SJCRH30 (cell line): ENCODE measurements at regions not wholly inside any gene's neighbourhood (a gene's known extent, or its start where the extent isn't known, plus 50 kb on each side); places are given as distances from the start of the nearest gene placed in this dataset.
"Not testable (repeated sequence)": the region's sequence is repeated elsewhere in the genome, so short reads cannot be mapped to it uniquely, and the experiment has no call there.

Source experiments
- DNase-seq, 2 experiments: peaks; one replicate each; pipeline ENCODE4 v3.0.0-alpha.2; 2015 to 2020
- H3K27ac ChIP-seq: fragments of 250-450 bp; sonication (Bioruptor Pico); 2 replicates; pipeline ENCODE4 v1.5.1; 2020; ENCODE audit warnings: mild to moderate bottlenecking, moderate library complexity
- H3K27me3 ChIP-seq: fragments of 250-450 bp; sonication (Bioruptor Pico); 2 replicates; pipeline ENCODE4 v1.5.1; 2020; ENCODE audit warnings: mild to moderate bottlenecking, moderate library complexity
- H3K36me3 ChIP-seq: fragments of 250-450 bp; sonication (Bioruptor Pico); 2 replicates; pipeline ENCODE4 v1.5.1; 2020; ENCODE audit warnings: mild to moderate bottlenecking, moderate library complexity
- H3K4me1 ChIP-seq: fragments of 250-450 bp; sonication (Bioruptor Pico); 2 replicates; pipeline ENCODE4 v1.5.1; 2020; ENCODE audit warnings: mild to moderate bottlenecking, moderate library complexity
- H3K4me3 ChIP-seq: fragments of 250-450 bp; sonication (Bioruptor Pico); 2 replicates; pipeline ENCODE4 v1.5.1; 2020; ENCODE audit warnings: mild to moderate bottlenecking, moderate library complexity
- H3K9me3 ChIP-seq: fragments of 250-450 bp; sonication (Bioruptor Pico); replicated peaks from 2 replicates; pipeline ENCODE4 v1.5.1; 2020; ENCODE audit warnings: mild to moderate bottlenecking, moderate library complexity

DNA sequence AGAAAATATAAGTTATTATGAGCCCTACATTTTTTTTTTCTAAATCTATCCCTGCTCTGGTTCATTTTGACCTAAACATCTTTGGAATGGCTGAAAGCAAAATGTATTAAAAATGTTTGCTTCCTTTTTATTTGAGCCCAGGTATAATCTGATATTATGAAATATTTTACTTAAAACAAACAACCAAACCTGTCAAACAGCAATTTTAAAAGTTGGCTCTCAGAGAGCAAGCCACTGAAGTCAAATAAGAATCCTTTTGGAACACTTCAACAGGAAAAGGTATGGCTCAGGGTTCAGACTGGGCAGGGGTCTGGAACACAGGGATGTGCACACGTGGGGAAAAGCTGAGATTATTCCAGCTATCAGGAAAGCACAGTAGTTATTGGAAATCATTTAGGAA, 782.9 kb downstream of the CCSER2 start:
- H3K36me3 ChIP-seq = no peaks in the 10 kb centered on the region
- H3K27me3 ChIP-seq = no peaks in the 10 kb centered on the region
- H3K4me3 ChIP-seq = no peak overlapping the region
- H3K27ac ChIP-seq = no peak overlapping the region
- no peaks in the 10 kb centered on the region for H3K9me3 ChIP-seq
- no peak for DNase-seq
- no peaks in the 10 kb centered on the region for H3K4me1 ChIP-seq

DNA sequence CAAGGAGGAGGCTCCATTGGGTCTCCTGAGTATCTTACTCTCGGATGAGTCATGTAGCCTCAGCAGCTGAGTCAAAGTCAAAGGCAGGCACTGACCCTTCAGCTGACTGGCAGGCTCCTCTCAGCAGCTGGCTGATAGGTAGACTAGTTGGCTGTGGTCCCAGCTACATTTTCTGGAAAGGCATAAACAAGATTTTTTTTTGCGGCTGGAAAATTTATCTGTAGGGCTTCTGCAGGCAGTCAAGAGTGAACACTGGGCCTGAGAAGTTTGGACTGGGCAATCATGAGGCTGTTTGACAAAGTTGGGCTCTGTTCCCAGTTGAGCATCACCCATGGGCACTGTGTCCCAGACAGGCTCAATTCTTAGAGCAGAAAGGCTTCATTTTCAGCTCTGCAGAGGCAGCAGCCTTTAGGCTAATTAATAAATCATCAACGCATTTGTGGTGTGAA, 796.2 kb downstream of the CCSER2 start:
- Histone ChIP-seq H3K27ac (no peak overlapping the region), H3K4me1 (no peaks in the 10 kb centered on the region), H3K4me3 (no peak overlapping the region), H3K9me3 (no peaks in the 10 kb centered on the region), H3K36me3 (no peaks in the 10 kb centered on the region), H3K27me3 (no peaks in the 10 kb centered on the region)
- DNase-seq = peak in 1 of 2 experiments; percentile 8

DNA sequence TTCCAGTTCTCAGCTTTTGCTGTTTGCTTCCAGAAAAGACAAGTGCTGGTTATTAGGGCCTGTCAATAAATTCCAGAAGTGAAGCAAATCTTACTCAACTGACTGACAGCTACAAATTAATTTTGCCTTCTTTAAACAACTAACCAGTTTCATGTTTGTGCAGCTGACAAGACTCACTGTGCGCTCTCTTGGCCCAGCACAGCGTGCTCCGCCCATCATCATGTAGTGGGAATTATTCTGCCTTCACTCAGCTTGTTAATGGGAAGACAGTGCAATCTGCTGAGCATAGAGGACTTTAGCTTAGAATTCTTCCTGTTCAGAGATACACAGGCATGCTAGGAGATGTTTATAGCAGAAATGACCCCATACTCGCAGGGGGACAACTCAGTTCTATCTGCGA, 808.9 kb downstream of the CCSER2 start:
- Histone ChIP-seq H3K27me3 (no peaks in the 10 kb centered on the region), H3K36me3 (no peaks in the 10 kb centered on the region)
- no peak for DNase-seq

DNA sequence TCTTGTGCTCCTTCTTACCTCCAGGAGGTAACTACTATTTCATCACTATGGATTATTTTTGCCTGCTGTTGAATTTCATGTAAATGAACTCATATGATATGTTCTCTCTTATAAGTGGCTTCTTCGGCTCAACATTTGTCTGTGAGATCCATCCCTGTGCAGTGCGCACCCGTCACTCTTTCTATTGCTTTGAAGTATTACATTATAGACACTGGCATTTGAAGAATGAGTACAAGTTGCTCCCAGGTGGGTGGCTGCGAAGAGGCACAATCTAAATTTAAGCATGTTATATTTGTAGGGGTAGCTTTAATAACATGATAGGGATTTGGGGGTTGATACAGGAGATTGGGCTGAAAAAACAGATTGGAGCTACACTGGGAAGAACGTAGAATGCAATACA, 809.7 kb downstream of the CCSER2 start:
- H3K4me1 ChIP-seq = no peaks in the 10 kb centered on the region
- H3K9me3 ChIP-seq = no peaks in the 10 kb centered on the region
- DNase-seq = no peak
- no peak overlapping the region for H3K4me3 ChIP-seq
- H3K27me3 ChIP-seq = no peaks in the 10 kb centered on the region
- no peak overlapping the region for H3K27ac ChIP-seq
- no peaks in the 10 kb centered on the region for H3K36me3 ChIP-seq

More for the DNA sequence above, 808.9 kb downstream of the CCSER2 start:
- H3K4me3 ChIP-seq = no peak overlapping the region
- H3K27ac ChIP-seq = no peak overlapping the region
- no peaks in the 10 kb centered on the region for H3K4me1 ChIP-seq
- H3K9me3 ChIP-seq = no peaks in the 10 kb centered on the region

DNA sequence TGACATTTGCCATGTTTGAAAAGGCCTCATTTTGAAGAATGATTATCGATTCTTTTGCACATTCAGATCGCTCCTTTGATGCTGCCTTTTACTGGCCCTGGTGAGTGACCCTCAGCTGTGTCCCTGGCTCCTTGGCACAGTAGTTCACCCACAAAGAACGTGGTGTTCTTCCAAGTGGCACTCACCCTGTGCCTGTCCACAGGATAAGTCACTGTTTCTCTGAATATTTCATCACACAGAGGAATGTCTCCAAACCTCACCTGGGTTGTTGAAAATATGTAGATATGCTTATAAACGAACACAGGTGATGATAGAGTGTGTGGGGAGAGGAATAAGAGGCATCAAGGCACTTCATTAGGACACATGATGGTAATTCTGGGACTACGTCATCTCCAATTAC, 810.7 kb downstream of the CCSER2 start:
- DNase-seq = no peak
- Histone ChIP-seq H3K9me3 (no peaks in the 10 kb centered on the region), H3K27ac (no peak overlapping the region), H3K36me3 (no peaks in the 10 kb centered on the region), H3K27me3 (no peaks in the 10 kb centered on the region), H3K4me1 (no peaks in the 10 kb centered on the region), H3K4me3 (no peak overlapping the region)

DNA sequence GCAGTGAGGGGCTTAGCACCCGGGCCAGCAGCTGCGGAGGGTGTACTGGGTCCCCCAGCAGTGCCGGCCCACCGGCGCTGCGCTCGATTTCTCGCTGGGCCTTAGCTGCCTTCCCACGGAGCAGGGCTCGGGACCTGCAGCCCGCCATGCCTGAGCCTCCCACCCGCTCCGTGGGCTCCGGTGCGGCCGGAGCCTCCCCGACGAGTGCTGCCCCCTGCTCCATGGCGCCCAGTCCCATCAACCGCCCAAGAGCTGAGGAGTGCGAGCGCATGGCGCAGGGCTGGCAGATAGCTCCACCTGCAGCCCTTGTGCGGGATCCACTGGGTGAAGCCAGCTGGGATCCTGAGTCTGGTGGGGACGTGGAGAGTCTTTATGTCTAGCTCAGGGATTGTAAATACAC, 813.1 kb downstream of the CCSER2 start:
- DNase-seq, H3K9me3 ChIP-seq, H3K4me3 ChIP-seq, H3K27me3 ChIP-seq, H3K36me3 ChIP-seq, H3K4me1 ChIP-seq, H3K27ac ChIP-seq: not testable (repeated sequence)

DNA sequence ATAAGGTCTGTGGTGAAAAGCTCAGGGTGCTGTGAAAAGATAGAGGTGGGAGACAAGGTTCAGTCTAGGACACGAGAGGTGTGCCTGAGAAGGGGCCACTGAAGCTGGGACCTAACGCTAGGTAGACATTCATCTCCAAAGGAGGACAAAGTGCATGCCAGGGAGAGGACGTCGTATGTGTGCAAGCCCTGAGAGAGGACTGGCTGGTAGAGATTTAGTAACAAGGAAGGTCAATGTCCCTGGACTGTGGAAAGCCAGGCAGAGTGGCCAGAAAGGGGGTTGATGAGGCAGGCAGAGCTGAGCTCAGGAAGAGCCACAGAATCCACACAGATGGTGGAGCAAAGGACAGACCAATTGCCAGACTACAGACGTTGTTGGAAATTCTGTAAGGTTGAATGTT, 817.6 kb downstream of the CCSER2 start:
- Histone ChIP-seq H3K27ac (no peak overlapping the region), H3K4me1 (no peaks in the 10 kb centered on the region), H3K4me3 (no peak overlapping the region), H3K27me3 (no peaks in the 10 kb centered on the region), H3K9me3 (no peaks in the 10 kb centered on the region), H3K36me3 (no peaks in the 10 kb centered on the region)
- no peak for DNase-seq

DNA sequence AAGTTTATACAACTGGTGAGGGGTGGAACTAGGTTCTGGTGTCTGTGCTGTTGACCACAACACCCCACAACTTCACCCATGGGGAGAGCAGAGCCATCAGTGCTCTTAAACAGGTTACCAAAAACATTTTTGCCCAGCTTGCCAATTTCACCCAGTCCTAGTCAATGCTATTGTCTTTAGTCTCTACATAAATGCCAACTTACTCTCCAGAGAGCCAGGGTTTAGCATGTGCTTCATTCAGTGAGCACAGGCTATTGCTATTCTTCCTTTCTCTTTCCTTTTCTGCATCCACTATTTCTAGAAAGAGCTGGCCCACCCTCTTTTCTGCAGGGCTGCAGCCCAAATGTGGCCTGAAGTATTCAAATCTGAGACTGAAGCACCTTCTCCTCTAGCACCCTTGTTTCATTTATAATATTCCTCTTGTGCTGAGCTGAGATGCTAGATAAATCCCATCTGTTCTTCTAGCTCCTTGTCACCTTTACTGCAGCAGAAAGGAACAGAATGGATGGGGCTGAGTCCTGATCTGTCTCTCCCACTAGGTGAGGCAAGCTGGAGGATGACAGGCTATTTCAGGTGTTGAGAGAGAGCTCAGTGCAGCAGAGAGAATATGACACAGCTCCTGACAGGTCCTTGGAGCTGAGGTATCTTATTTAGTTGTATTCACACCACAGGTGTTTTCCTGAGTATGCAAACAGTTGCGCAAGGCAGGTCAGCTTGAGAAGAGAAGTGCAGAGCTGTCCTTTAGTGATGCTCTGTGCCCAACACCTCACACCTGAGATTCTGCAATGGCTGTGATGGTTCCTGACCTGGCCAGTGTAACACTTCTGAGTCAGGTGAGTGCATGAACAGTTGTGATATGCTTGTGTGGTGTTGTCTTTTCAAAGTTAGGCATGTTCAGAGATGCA, 819.2 kb downstream of the CCSER2 start:
- Histone ChIP-seq H3K4me3 (no peak overlapping the region), H3K27me3 (no peaks in the 10 kb centered on the region), H3K9me3 (no peaks in the 10 kb centered on the region), H3K36me3 (no peaks in the 10 kb centered on the region), H3K27ac (no peak overlapping the region), H3K4me1 (no peaks in the 10 kb centered on the region)
- no peak for DNase-seq

DNA sequence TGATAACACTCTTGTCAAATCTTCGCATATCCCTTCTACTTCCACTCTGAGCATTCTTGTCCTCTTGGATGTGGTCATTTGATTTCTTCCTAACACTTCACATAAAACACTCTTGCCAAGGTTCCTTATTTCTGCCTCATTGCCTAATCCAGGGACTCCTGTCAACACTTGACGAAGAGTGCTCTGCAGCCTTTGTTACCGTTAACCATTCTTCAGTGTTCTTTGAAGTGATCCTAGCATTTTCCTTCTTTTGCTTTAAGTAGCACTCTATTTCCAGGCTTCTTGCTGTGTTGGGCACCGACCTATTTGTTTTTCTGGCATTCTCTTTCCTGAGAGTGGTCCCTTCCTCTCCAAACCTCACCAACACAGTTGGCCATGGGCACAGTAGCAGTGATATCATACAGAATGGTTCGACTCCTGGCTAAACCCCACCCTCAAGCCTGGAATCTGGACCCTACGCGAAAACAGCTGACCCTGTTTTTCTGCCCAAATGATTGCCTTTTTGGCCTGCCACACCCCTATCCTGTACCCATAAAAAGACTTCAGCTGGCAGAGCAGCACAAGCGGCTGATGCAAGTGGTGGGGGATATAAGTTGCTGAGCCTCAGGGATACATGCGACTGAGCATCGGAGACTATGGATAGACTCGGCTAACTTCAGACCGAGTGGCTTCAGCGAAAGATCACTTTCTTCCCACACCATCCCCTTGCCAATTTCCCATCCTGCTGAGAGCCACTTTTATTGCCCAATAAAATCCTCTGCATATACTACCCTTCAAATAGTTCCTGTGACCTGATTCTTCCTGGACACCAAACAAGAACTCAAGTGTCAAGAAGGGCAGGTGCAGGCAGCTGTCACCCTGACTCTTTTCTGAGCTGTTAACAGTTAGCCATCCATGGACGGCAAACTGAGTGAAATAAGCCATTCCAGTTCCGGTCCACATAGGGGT, 820.6 kb downstream of the CCSER2 start:
- no peaks in the 10 kb centered on the region for H3K4me1 ChIP-seq
- H3K27ac ChIP-seq = no peak overlapping the region
- no peaks in the 10 kb centered on the region for H3K9me3 ChIP-seq
- no peak for DNase-seq
- H3K27me3 ChIP-seq = no peaks in the 10 kb centered on the region
- H3K36me3 ChIP-seq = no peaks in the 10 kb centered on the region
- no peak overlapping the region for H3K4me3 ChIP-seq

DNA sequence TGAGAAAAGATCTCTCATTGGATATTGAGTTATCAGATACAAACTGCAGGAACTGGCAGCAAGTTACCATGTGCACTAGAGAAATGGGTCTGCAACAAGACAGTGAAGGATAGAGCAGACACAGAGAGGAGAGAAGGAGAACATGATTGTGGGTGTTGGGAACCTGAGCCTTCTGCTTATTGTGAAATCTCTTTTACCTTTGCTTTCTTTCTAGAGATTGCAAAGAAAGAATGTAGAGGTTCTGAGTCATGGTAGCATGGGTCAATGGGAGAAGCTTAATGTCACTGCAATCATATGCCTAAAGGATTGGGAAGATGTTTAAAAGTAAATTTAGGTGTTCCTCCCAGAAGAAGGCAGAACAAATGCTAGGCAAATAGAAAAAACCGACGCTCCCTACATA, 821.4 kb downstream of the CCSER2 start:
- Histone ChIP-seq H3K36me3 (no peaks in the 10 kb centered on the region), H3K27me3 (no peaks in the 10 kb centered on the region), H3K4me1 (no peaks in the 10 kb centered on the region), H3K27ac (no peak overlapping the region), H3K9me3 (no peaks in the 10 kb centered on the region), H3K4me3 (no peak overlapping the region)
- no peak for DNase-seq

DNA sequence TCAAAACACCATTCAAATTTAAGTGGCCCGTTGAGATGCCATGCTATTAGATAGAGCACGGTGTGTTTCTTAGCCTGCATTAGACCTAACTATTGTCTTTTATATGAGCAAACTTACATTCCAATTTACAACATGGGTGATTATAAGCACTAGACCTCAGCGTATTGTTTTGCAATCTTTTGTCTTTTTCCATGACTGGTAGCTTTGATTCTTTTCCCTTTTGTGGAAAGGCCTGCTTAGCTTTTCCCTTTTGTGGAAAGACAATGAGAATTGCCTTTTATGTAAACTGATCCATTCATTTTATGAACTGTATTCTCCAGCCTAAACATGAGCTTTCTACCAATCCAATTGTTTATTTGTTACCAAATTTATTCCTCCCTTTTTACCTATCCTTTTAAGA, 823.1 kb downstream of the CCSER2 start:
- DNase-seq = no peak
- Histone ChIP-seq H3K4me1 (no peaks in the 10 kb centered on the region), H3K27me3 (no peaks in the 10 kb centered on the region), H3K27ac (no peak overlapping the region), H3K36me3 (no peaks in the 10 kb centered on the region), H3K9me3 (no peaks in the 10 kb centered on the region), H3K4me3 (no peak overlapping the region)

DNA sequence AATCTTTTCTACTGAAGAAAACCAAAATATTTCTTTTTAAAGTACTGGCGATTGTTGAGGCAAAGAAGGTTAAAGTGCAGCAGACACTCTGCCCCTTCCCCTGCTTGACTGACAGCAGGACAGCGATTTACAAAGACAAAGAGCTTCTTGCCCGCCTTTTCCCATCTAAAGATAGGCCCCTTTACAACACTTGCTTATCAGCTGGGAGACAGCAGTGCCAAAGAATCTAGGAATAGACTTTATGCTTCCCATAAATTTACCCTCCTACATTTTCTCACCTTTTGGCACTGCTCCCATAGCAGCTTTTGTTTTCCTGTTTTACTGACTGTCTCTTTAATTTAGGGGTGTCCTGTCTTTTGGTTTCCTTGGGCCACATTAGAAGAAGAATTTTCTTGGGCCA, 824.1 kb downstream of the CCSER2 start:
- no peaks in the 10 kb centered on the region for H3K27me3 ChIP-seq
- no peaks in the 10 kb centered on the region for H3K4me1 ChIP-seq
- H3K27ac ChIP-seq = no peak overlapping the region
- no peak for DNase-seq
- no peaks in the 10 kb centered on the region for H3K9me3 ChIP-seq
- H3K4me3 ChIP-seq = no peak overlapping the region
- no peaks in the 10 kb centered on the region for H3K36me3 ChIP-seq

DNA sequence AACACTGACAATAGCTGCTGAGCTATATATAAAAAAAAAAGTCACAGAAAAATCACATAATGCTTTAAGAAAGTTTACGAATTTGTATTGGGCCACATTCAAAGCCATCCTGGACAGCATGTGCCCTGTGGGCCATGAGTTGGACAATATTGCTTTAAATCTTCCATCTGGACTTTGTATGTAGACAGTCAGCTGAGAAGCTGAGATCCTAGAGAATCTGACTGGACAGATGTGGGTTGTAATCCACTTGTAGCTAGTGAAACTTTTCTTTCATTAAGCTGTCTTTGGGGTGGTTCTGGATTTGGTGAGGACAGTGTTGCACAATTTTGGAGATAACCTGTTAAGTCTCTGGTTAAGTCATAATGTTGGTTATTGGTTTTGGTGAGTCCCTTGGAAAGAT, 824.5 kb downstream of the CCSER2 start:
- H3K4me1 ChIP-seq = no peaks in the 10 kb centered on the region
- no peak overlapping the region for H3K4me3 ChIP-seq
- no peaks in the 10 kb centered on the region for H3K36me3 ChIP-seq
- no peak for DNase-seq
- no peak overlapping the region for H3K27ac ChIP-seq
- H3K27me3 ChIP-seq = no peaks in the 10 kb centered on the region
- no peaks in the 10 kb centered on the region for H3K9me3 ChIP-seq

DNA sequence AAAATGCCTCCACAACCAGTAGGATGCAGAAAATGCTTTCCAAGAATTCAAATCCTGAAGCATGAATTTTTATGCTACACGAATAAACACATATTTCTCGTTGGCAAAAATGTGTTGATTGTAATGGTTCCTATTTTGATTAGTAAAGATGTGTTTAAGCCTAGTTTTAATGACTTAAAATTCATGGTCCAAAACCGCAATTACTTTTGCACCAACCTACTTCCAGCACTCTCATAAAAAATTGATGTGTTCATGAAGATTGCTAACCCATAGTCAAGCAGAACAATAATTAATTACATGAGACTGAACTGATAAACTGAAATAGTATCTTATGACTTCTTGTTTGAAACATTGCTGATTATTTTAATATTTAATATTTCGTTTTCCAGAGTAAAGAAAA, 828.8 kb downstream of the CCSER2 start:
- no peaks in the 10 kb centered on the region for H3K4me1 ChIP-seq
- DNase-seq = no peak
- H3K27me3 ChIP-seq = no peaks in the 10 kb centered on the region
- no peak overlapping the region for H3K4me3 ChIP-seq
- no peaks in the 10 kb centered on the region for H3K9me3 ChIP-seq
- no peaks in the 10 kb centered on the region for H3K36me3 ChIP-seq
- H3K27ac ChIP-seq = no peak overlapping the region

DNA sequence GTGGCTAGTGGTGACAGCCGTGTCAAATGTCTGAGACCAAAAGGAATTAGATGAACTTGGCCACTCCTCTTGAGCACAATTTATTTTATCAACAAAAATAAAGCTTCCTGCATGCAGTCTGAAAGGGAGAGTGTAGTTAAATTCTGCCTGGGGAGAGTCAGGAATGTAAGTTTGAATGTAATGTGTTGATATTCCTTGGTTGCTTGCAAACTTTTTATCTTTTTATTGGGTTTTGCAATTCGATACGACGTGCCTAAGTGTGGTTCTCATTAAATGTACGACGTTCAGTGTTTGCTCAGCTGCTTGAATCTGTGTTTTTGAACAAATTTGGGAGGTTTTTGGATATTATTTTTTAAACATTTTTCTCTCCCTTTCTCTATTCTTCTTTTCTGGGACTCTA, 839.9 kb downstream of the CCSER2 start:
- Histone ChIP-seq H3K4me3 (no peak overlapping the region), H3K36me3 (no peaks in the 10 kb centered on the region), H3K27me3 (no peaks in the 10 kb centered on the region), H3K27ac (no peak overlapping the region), H3K9me3 (no peaks in the 10 kb centered on the region), H3K4me1 (no peaks in the 10 kb centered on the region)
- peak in 1 of 2 experiments; percentile 2 for DNase-seq
